ENCODE measurements at regions not wholly inside any gene's neighbourhood (a gene's known extent, or its start where the extent isn't known, plus 50 kb on each side); places are given as distances from the start of the nearest gene placed in this dataset.
A peak's percentile ranks its signal among the peaks of the same experiment; 100 is the strongest.

DNA sequence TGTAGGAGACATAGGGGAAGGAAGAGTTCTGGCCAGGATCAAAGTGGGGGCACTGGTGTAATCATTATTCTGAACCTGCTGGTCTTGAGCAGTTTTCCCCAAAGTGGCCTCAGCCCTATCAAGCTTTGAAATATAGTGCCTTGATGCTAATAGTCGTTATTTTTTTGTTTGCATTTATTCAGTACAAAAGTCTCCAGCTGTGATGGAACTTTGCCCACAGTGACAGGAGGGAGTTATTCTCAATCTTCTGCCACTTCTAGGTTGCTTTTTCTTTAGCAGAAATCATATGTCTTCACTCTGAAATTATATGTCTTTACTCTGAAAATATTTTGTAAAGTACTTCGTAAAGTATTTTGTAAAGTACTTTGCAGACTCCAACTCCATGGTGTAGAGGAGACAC, 93.1 kb downstream of the FAT3 start:
- Histone ChIP-seq H3K27me3 (ENCODE audit: insufficient read depth) (no peaks in the 10 kb centered on the region), H4K20me1 (ENCODE audit: insufficient read depth) (no peaks in the 10 kb centered on the region), H3K9ac (no peak overlapping the region), H3K9me2 (no peaks in the 10 kb centered on the region), H3K4me2 (no peak overlapping the region), H3F3A (replicated peaks; ENCODE audit: insufficient read depth) (peaks cover 9% of the 10 kb centered on the region), H3K36me3 (replicated peaks in 1 of 2; ENCODE audit: control insufficient read depth in 1 of 2, insufficient read depth in 2 of 2, low read length in 1 of 2) (no peaks in the 10 kb centered on the region), H2AFZ (ENCODE audit: low read depth) (no peak overlapping the region), H3K9me3 (no peaks in the 10 kb centered on the region), H3K4me3 (ENCODE audit: low read depth in 2 of 2, low read length in 1 of 2) (no peak overlapping the region), H3K79me2 (ENCODE audit: insufficient read depth) (no peaks in the 10 kb centered on the region), H3K4me1 (ENCODE audit: control insufficient read depth in 1 of 2, insufficient read depth in 2 of 2, low read depth in 1 of 2, low read length in 1 of 2) (no peaks in the 10 kb centered on the region), H3K27ac (ENCODE audit: low read depth in 2 of 2, low read length in 1 of 2) (no peak overlapping the region)
- TF ChIP-seq NRF1 (IDR thresholded peaks at IDR 0.05; ENCODE audit: low read depth, low read length) (no peak), POLR2AphosphoS5 (IDR thresholded peaks at IDR 0.05; ENCODE audit: low read depth, low read length) (no peak), TAF1 (IDR thresholded peaks at IDR 0.05; ENCODE audit: borderline replicate concordance, low read depth, low read length) (no peak), TCF12 (IDR thresholded peaks at IDR 0.05) (no peak), SMC3 (IDR thresholded peaks at IDR 0.05; ENCODE audit: low read depth, low read length) (no peak), CHD2 (IDR thresholded peaks at IDR 0.05; ENCODE audit: low read length, partially characterized antibody) (no peak), ELF1 (IDR thresholded peaks at IDR 0.05) (no peak), YY1 (IDR thresholded peaks at IDR 0.05; ENCODE audit: low read depth) (no peak), RCOR1 (IDR thresholded peaks at IDR 0.05; ENCODE audit: low read length) (no peak)
- TF ChIP-seq, protein P1, sequence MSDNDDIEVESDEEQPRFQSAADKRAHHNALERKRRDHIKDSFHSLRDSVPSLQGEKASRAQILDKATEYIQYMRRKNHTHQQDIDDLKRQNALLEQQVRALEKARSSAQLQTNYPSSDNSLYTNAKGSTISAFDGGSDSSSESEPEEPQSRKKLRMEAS (IDR thresholded peaks at IDR 0.05; ENCODE audit: low read depth), result no peak
- TF ChIP-seq, protein P2, sequence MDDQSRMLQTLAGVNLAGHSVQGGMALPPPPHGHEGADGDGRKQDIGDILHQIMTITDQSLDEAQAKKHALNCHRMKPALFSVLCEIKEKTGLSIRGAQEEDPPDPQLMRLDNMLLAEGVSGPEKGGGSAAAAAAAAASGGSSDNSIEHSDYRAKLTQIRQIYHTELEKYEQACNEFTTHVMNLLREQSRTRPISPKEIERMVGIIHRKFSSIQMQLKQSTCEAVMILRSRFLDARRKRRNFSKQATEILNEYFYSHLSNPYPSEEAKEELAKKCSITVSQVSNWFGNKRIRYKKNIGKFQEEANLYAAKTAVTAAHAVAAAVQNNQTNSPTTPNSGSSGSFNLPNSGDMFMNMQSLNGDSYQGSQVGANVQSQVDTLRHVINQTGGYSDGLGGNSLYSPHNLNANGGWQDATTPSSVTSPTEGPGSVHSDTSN (IDR thresholded peaks at IDR 0.05), result no peak
- TF ChIP-seq, protein P3, sequence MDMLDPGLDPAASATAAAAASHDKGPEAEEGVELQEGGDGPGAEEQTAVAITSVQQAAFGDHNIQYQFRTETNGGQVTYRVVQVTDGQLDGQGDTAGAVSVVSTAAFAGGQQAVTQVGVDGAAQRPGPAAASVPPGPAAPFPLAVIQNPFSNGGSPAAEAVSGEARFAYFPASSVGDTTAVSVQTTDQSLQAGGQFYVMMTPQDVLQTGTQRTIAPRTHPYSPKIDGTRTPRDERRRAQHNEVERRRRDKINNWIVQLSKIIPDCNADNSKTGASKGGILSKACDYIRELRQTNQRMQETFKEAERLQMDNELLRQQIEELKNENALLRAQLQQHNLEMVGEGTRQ (IDR thresholded peaks at IDR 0.05; ENCODE audit: borderline replicate concordance, low read depth, low read length), result no peak
- TF ChIP-seq, protein P4, sequence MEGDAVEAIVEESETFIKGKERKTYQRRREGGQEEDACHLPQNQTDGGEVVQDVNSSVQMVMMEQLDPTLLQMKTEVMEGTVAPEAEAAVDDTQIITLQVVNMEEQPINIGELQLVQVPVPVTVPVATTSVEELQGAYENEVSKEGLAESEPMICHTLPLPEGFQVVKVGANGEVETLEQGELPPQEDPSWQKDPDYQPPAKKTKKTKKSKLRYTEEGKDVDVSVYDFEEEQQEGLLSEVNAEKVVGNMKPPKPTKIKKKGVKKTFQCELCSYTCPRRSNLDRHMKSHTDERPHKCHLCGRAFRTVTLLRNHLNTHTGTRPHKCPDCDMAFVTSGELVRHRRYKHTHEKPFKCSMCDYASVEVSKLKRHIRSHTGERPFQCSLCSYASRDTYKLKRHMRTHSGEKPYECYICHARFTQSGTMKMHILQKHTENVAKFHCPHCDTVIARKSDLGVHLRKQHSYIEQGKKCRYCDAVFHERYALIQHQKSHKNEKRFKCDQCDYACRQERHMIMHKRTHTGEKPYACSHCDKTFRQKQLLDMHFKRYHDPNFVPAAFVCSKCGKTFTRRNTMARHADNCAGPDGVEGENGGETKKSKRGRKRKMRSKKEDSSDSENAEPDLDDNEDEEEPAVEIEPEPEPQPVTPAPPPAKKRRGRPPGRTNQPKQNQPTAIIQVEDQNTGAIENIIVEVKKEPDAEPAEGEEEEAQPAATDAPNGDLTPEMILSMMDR (IDR thresholded peaks at IDR 0.05), result no peak
- WGBS (ENCODE audit: low lambda C conversion rate), result 49% methylated on average over 2 of the region's 2 CpGs
- ChIA-PET POLR2A (no interaction called here), CTCF (no interaction called here)
- DNase-seq, result no peak

DNA sequence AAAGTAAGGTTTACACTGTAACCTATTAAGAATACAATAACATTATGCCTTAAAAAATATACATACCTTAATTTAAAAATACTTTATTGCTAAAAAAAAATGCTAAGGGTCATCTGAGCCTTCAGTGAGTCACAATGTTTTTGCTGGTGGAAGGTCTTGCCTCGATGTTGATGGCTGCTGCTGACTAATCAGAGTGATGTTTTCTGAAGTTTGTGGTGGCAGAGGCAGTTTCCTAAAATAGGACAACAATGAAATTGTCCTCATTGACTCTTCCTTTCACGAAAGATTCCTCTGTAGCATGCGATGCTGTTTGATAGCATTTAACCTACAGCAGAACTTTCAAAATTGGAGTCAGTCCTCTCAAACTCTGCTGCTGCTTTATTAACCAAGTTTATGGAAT, 97.6 kb downstream of the FAT3 start:
- H3K36me3 ChIP-seq (replicated peaks in 1 of 2; ENCODE audit: control insufficient read depth in 1 of 2, insufficient read depth in 2 of 2, low read length in 1 of 2), result peaks cover 0 to 6% of the 10 kb centered on the region in 2 experiments
- 0 out of 2 replicates have a peak overlapping the region, but pooled peaks have one; percentile 59 for H2AFZ ChIP-seq (ENCODE audit: low read depth)
- peak overlapping the region in 1 of 2 experiments; percentile 60; a peak in 2 of 4 replicates for H3K27ac ChIP-seq (ENCODE audit: low read depth in 2 of 2, low read length in 1 of 2)
- H3K27me3 ChIP-seq (ENCODE audit: insufficient read depth), result no peaks in the 10 kb centered on the region
- no peaks in the 10 kb centered on the region for H3K9me2 ChIP-seq
- H3K9ac ChIP-seq, result no peak overlapping the region
- ChIA-PET POLR2A (no interaction called here), CTCF (no interaction called here)
- H3K4me2 ChIP-seq, result peak overlapping the region; percentile 49; the same call in 1 of the 2 replicates
- H3F3A ChIP-seq (replicated peaks; ENCODE audit: insufficient read depth), result peaks cover 9% of the 10 kb centered on the region
- no peaks in the 10 kb centered on the region for H4K20me1 ChIP-seq (ENCODE audit: insufficient read depth)
- no peaks in the 10 kb centered on the region for H3K9me3 ChIP-seq
- no peak overlapping the region for H3K4me3 ChIP-seq (ENCODE audit: low read depth in 2 of 2, low read length in 1 of 2)
- H3K4me1 ChIP-seq (ENCODE audit: control insufficient read depth in 1 of 2, insufficient read depth in 2 of 2, low read depth in 1 of 2, low read length in 1 of 2), result no peaks in the 10 kb centered on the region
- no peaks in the 10 kb centered on the region for H3K79me2 ChIP-seq (ENCODE audit: insufficient read depth)
- DNase-seq, result no peak
- 45% methylated on average over 3 of the region's 3 CpGs for WGBS (ENCODE audit: low lambda C conversion rate)
- TF ChIP-seq FOXM1 (IDR thresholded peaks at IDR 0.05; ENCODE audit: low read depth), result no peak
- TF ChIP-seq MEF2A (IDR thresholded peaks at IDR 0.05; ENCODE audit: borderline replicate concordance, low read depth), result peak; percentile 72; the same call in 1 of the 2 replicates
- TF ChIP-seq, protein P3 (IDR thresholded peaks at IDR 0.05; ENCODE audit: borderline replicate concordance, low read depth, low read length), result no peak
- no peak for TF ChIP-seq RXRA (IDR thresholded peaks at IDR 0.05; ENCODE audit: borderline replicate concordance, low read depth)
- no peak for TF ChIP-seq EZH2phosphoT487 (IDR thresholded peaks at IDR 0.05; ENCODE audit: borderline replicate concordance, low read depth)
- TF ChIP-seq, protein P5, sequence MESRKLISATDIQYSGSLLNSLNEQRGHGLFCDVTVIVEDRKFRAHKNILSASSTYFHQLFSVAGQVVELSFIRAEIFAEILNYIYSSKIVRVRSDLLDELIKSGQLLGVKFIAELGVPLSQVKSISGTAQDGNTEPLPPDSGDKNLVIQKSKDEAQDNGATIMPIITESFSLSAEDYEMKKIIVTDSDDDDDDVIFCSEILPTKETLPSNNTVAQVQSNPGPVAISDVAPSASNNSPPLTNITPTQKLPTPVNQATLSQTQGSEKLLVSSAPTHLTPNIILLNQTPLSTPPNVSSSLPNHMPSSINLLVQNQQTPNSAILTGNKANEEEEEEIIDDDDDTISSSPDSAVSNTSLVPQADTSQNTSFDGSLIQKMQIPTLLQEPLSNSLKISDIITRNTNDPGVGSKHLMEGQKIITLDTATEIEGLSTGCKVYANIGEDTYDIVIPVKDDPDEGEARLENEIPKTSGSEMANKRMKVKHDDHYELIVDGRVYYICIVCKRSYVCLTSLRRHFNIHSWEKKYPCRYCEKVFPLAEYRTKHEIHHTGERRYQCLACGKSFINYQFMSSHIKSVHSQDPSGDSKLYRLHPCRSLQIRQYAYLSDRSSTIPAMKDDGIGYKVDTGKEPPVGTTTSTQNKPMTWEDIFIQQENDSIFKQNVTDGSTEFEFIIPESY (IDR thresholded peaks at IDR 0.05; ENCODE audit: borderline replicate concordance, low read depth), result no peak
- TF ChIP-seq, protein P2 (IDR thresholded peaks at IDR 0.05), result peak; percentile 51
- TF ChIP-seq EP300 (IDR thresholded peaks at IDR 0.05; ENCODE audit: borderline replicate concordance in 1 of 2, low read depth in 1 of 2, low read length in 1 of 2), result no peak

All from SK-N-SH (cell line).